ENCODE measurements at regions not wholly inside any gene's neighbourhood (a gene's known extent, or its start where the extent isn't known, plus 50 kb on each side); places are given as distances from the start of the nearest gene placed in this dataset.

GRCh38 chr21:39010629-39011404 is 172.4 kb downstream of the PSMG1 start:
- no peak for TF ChIP-seq CTCF (conservative IDR thresholded peaks at IDR 0.05; ENCODE audit: low read depth, low read length)
- TF ChIP-seq EZH2 (IDR thresholded peaks at IDR 0.05; ENCODE audit: low read length, unreplicated experiment) = no peak
